Thyroid gland (tissue), 4 donors: ENCODE measurements at regions not wholly inside any gene's neighbourhood (a gene's known extent, or its start where the extent isn't known, plus 50 kb on each side); places are given as distances from the start of the nearest gene placed in this dataset.

Source experiments
- CTCF ChIP-seq, 6 experiments: fragments of 200-600 bp in 3 of 6; fragments of 450-650 bp in 3 of 6; sonication (generic) in 3 of 6; IDR thresholded peaks; one replicate each; pipeline ENCODE4 v1.5.1; 2016 to 2019; ENCODE audit warnings: antibody characterized with exemption in 6 of 6, mild to moderate bottlenecking in 2 of 6, inconsistent platforms in 1 of 6, moderate library complexity in 1 of 6
- POLR2A ChIP-seq, 2 donors: fragments of 450-650 bp; IDR thresholded peaks; one replicate each; pipeline ENCODE4 v1.6.1; 2017; ENCODE audit warnings: antibody characterized with exemption in 2 of 2, mild to moderate bottlenecking in 2 of 2, moderate library complexity in 1 of 2

GRCh38 chr3:59326246-59327024 lies 276.6 kb upstream of the CFAP20DC start:
- TF ChIP-seq CTCF (IDR thresholded peaks at IDR 0.05) (no peak), POLR2A (IDR thresholded peaks at IDR 0.05) (no peak)
